Stomach smooth muscle (tissue), 2 donors: ENCODE measurements at regions not wholly inside any gene's neighbourhood (a gene's known extent, or its start where the extent isn't known, plus 50 kb on each side); places are given as distances from the start of the nearest gene placed in this dataset.

Source experiments
- H3K27ac ChIP-seq: one replicate; pipeline ENCODE4 v1.7.0; 2013; ENCODE audit warnings: mild to moderate bottlenecking, low read length, inconsistent platforms
- H3K27me3 ChIP-seq, 2 donors: one replicate each; pipeline ENCODE4 v1.7.0; 2013; ENCODE audit warnings: low read length in 2 of 2; ENCODE audit not compliant: insufficient read depth in 2 of 2, control insufficient read depth in 1 of 2
- H3K36me3 ChIP-seq, 2 donors: one replicate each; pipeline ENCODE4 v1.7.0; 2013; ENCODE audit warnings: low read length in 2 of 2; ENCODE audit not compliant: control insufficient read depth in 2 of 2, insufficient read depth in 2 of 2
- H3K4me1 ChIP-seq: one replicate; pipeline ENCODE4 v1.7.0; 2013; ENCODE audit warnings: low read length; ENCODE audit not compliant: control insufficient read depth, insufficient read depth
- H3K4me3 ChIP-seq, 2 donors: one replicate each; pipeline ENCODE4 v1.7.0; 2013; ENCODE audit warnings: low read length in 2 of 2
- H3K9ac ChIP-seq, 2 donors: one replicate each; pipeline ENCODE4 v1.7.0; 2013; ENCODE audit warnings: low read length in 2 of 2, mild to moderate bottlenecking in 1 of 2
- H3K9me3 ChIP-seq, 2 donors: one replicate each; pipeline ENCODE4 v1.7.0; 2013; ENCODE audit warnings: low read length in 2 of 2; ENCODE audit not compliant: control insufficient read depth in 2 of 2
- donor health status: healthy.
- donor health status: Pancreatic carcinoma.

- no peaks in the 10 kb centered on the region for H3K36me3 ChIP-seq
- no peak overlapping the region for H3K9ac ChIP-seq
- peaks cover 7% of the 10 kb centered on the region for H3K4me1 ChIP-seq
- H3K27ac ChIP-seq: no peak overlapping the region
- H3K4me3 ChIP-seq: no peak overlapping the region
- no peaks in the 10 kb centered on the region for H3K9me3 ChIP-seq
- peaks cover 0 to 9% of the 10 kb centered on the region in 2 donors for H3K27me3 ChIP-seq
Observed at GRCh38 chr3:193780810-193781478, 187.9 kb downstream of the OPA1 start.

- H3K9me3 ChIP-seq: no peaks in the 10 kb centered on the region
- H3K36me3 ChIP-seq: no peaks in the 10 kb centered on the region
- peaks cover 0 to 10% of the 10 kb centered on the region in 2 donors for H3K27me3 ChIP-seq
- no peak overlapping the region for H3K9ac ChIP-seq
- H3K4me3 ChIP-seq: no peak overlapping the region
- H3K27ac ChIP-seq: no peak overlapping the region
- peaks cover 7% of the 10 kb centered on the region for H3K4me1 ChIP-seq
Observed at GRCh38 chr3:193782276-193782647, 189.3 kb downstream of the OPA1 start.

- no peak overlapping the region for H3K9ac ChIP-seq
- H3K4me1 ChIP-seq: peaks cover 7% of the 10 kb centered on the region
- no peaks in the 10 kb centered on the region for H3K9me3 ChIP-seq
- H3K4me3 ChIP-seq: no peak overlapping the region
- H3K27me3 ChIP-seq: peaks cover 0 to 7% of the 10 kb centered on the region in 2 donors
- no peak overlapping the region for H3K27ac ChIP-seq
- H3K36me3 ChIP-seq: no peaks in the 10 kb centered on the region
Observed at GRCh38 chr3:193782747-193783146, 189.7 kb downstream of the OPA1 start.

GRCh38 chr3:193783166-193783896, 190.3 kb downstream of the OPA1 start:
- no peaks in the 10 kb centered on the region for H3K36me3 ChIP-seq
- peaks cover 0 to 7% of the 10 kb centered on the region in 2 donors for H3K27me3 ChIP-seq
- no peak overlapping the region for H3K9ac ChIP-seq
- H3K9me3 ChIP-seq: no peaks in the 10 kb centered on the region
- H3K4me1 ChIP-seq: peaks cover 10% of the 10 kb centered on the region
- H3K27ac ChIP-seq: no peak overlapping the region
- H3K4me3 ChIP-seq: no peak overlapping the region

GRCh38 chr3:193784822-193785221, 191.8 kb downstream of the OPA1 start:
- Histone ChIP-seq H3K9ac (no peak overlapping the region), H3K4me3 (no peak overlapping the region), H3K4me1 (peaks cover 15% of the 10 kb centered on the region), H3K36me3 (no peaks in the 10 kb centered on the region), H3K27ac (no peak overlapping the region), H3K27me3 (peaks cover 0 to 4% of the 10 kb centered on the region in 2 donors), H3K9me3 (no peaks in the 10 kb centered on the region)

GRCh38 chr3:193787496-193787870, 194.5 kb downstream of the OPA1 start:
- Histone ChIP-seq H3K27me3 (peaks cover 0 to 4% of the 10 kb centered on the region in 2 donors), H3K4me1 (peaks cover 8% of the 10 kb centered on the region), H3K27ac (no peak overlapping the region), H3K4me3 (no peak overlapping the region), H3K36me3 (no peaks in the 10 kb centered on the region), H3K9ac (no peak overlapping the region), H3K9me3 (no peaks in the 10 kb centered on the region)

GRCh38 chr3:193788189-193788991, 195.4 kb downstream of the OPA1 start:
- H3K4me1 ChIP-seq: peaks cover 8% of the 10 kb centered on the region
- H3K36me3 ChIP-seq: no peaks in the 10 kb centered on the region
- peaks cover 0 to 4% of the 10 kb centered on the region in 2 donors for H3K27me3 ChIP-seq
- no peak overlapping the region for H3K9ac ChIP-seq
- no peak overlapping the region for H3K27ac ChIP-seq
- no peaks in the 10 kb centered on the region for H3K9me3 ChIP-seq
- no peak overlapping the region for H3K4me3 ChIP-seq

GRCh38 chr3:193789455-193789854, 196.4 kb downstream of the OPA1 start:
- Histone ChIP-seq H3K36me3 (no peaks in the 10 kb centered on the region), H3K27me3 (peaks cover 0 to 4% of the 10 kb centered on the region in 2 donors), H3K4me1 (peaks cover 8% of the 10 kb centered on the region)

GRCh38 chr3:193790086-193790990, 197.3 kb downstream of the OPA1 start:
- Histone ChIP-seq H3K9me3 (no peaks in the 10 kb centered on the region), H3K27me3 (peaks cover 0 to 4% of the 10 kb centered on the region in 2 donors), H3K4me3 (no peak overlapping the region), H3K4me1 (peaks cover 8% of the 10 kb centered on the region), H3K27ac (no peak overlapping the region), H3K36me3 (no peaks in the 10 kb centered on the region), H3K9ac (no peak overlapping the region)

More at GRCh38 chr3:193789455-193789854, 196.4 kb downstream of the OPA1 start:
- no peak overlapping the region for H3K27ac ChIP-seq
- no peaks in the 10 kb centered on the region for H3K9me3 ChIP-seq
- H3K9ac ChIP-seq: no peak overlapping the region
- no peak overlapping the region for H3K4me3 ChIP-seq
